Myocyte (in vitro differentiated cells): ENCODE measurements at regions not wholly inside any gene's neighbourhood (a gene's known extent, or its start where the extent isn't known, plus 50 kb on each side); places are given as distances from the start of the nearest gene placed in this dataset.
A peak's percentile ranks its signal among the peaks of the same experiment; 100 is the strongest.

ENCODE experiments used
- DNase-seq: peaks from one replicate; pipeline ENCODE4 v3.0.0-alpha.2; 2012; ENCODE audit warnings: low read depth

GRCh38 chr13:79675931-79676660 lies 195.1 kb downstream of the NDFIP2 start:
- no peak for DNase-seq

- no peak for DNase-seq
Measured at GRCh38 chr13:79674765-79675515, 194.0 kb downstream of the NDFIP2 start.

- DNase-seq = no peak
Measured at GRCh38 chr13:79673993-79674377, 193.0 kb downstream of the NDFIP2 start.

- DNase-seq = peak; percentile 38
Measured at GRCh38 chr13:79673310-79673992, 192.5 kb downstream of the NDFIP2 start.

GRCh38 chr13:79671420-79671819 lies 190.5 kb downstream of the NDFIP2 start:
- no peak for DNase-seq

- DNase-seq = no peak
Measured at GRCh38 chr13:79668201-79668752, 187.3 kb downstream of the NDFIP2 start.

- no peak for DNase-seq
Measured at GRCh38 chr13:79667771-79668170, 186.8 kb downstream of the NDFIP2 start.

GRCh38 chr13:79663977-79664636 lies 183.2 kb downstream of the NDFIP2 start:
- DNase-seq = no peak

GRCh38 chr13:79663435-79663834 lies 182.5 kb downstream of the NDFIP2 start:
- DNase-seq = no peak

GRCh38 chr13:79662882-79663281 lies 181.9 kb downstream of the NDFIP2 start:
- peak; percentile 52 for DNase-seq

- no peak for DNase-seq
Measured at GRCh38 chr13:79660361-79660760, 179.4 kb downstream of the NDFIP2 start.

GRCh38 chr13:79659121-79659521 lies 178.2 kb downstream of the NDFIP2 start:
- DNase-seq = peak; percentile 87

GRCh38 chr13:79658333-79658975 lies 177.5 kb downstream of the NDFIP2 start:
- peak; percentile 58 for DNase-seq

- no peak for DNase-seq
Measured at GRCh38 chr13:79655509-79655908, 174.6 kb downstream of the NDFIP2 start.

GRCh38 chr13:79654520-79654919 lies 173.6 kb downstream of the NDFIP2 start:
- DNase-seq = no peak

- DNase-seq = no peak
Measured at GRCh38 chr13:79650688-79651087, 169.7 kb downstream of the NDFIP2 start.

- no peak for DNase-seq
Measured at GRCh38 chr13:79648191-79648590, 167.2 kb downstream of the NDFIP2 start.

- peak; percentile 89 for DNase-seq
Measured at GRCh38 chr13:79647533-79647932, 166.6 kb downstream of the NDFIP2 start.

- peak; percentile 40 for DNase-seq
Measured at GRCh38 chr13:79646880-79647279, 165.9 kb downstream of the NDFIP2 start.

GRCh38 chr13:79645569-79645968 lies 164.6 kb downstream of the NDFIP2 start:
- no peak for DNase-seq

- DNase-seq = peak; percentile 38
Measured at GRCh38 chr13:79642596-79642995, 161.6 kb downstream of the NDFIP2 start.
